Activated naive CD8-positive, alpha-beta T cell treated with anti-CD3 and anti-CD28 coated beads for 36 hours (primary cell): ENCODE measurements at regions not wholly inside any gene's neighbourhood (a gene's known extent, or its start where the extent isn't known, plus 50 kb on each side); places are given as distances from the start of the nearest gene placed in this dataset.

Source experiments
- DNase-seq: peaks from one replicate; pipeline ENCODE4 v3.0.0; 2021
- H3K27ac Mint-ChIP-seq: one replicate; pipeline ENCODE4 v1.8.0; 2022; ENCODE audit warnings: mild to moderate bottlenecking, moderate library complexity, mixed read lengths
- H3K27me3 Mint-ChIP-seq: one replicate; pipeline ENCODE4 v1.8.0; 2022; ENCODE audit warnings: mild to moderate bottlenecking, mixed read lengths
- H3K36me3 Mint-ChIP-seq: one replicate; pipeline ENCODE4 v1.8.0; 2021; ENCODE audit warnings: mild to moderate bottlenecking, mixed read lengths
- H3K4me1 Mint-ChIP-seq: one replicate; pipeline ENCODE4 v1.8.0; 2021; ENCODE audit warnings: mixed read lengths
- H3K4me3 Mint-ChIP-seq: one replicate; pipeline ENCODE4 v1.8.0; 2022; ENCODE audit warnings: mild to moderate bottlenecking, moderate library complexity, mixed read lengths
- H3K9me3 Mint-ChIP-seq: one replicate; pipeline ENCODE4 v1.8.0; 2022; ENCODE audit warnings: mixed read lengths

DNA sequence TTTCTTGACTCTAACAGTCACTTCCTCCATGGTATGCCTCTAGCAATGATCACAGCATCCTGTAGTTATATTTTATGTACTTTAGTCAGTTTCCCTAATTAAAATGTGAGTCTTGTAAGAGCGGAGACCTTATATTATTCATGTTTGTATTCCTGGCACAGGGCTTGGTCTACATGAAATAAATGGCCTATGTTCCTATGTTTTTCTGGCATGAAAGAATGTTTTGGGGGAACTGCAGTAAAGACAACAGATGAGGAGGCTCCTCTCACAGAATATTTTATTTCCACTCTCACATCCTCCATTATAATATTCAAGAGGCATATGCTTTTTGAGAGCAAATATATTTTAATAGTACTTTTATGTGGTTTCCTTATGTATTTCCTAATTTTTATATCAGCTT lies 429.8 kb upstream of the PDE3A start:
- H3K27ac Mint-ChIP-seq, result no peak overlapping the region
- H3K4me1 Mint-ChIP-seq, result no peaks in the 10 kb centered on the region

GRCh38 chr12:19940267-19940666 lies 428.1 kb upstream of the PDE3A start:
- no peak overlapping the region for H3K4me3 Mint-ChIP-seq
- H3K36me3 Mint-ChIP-seq, result no peaks in the 10 kb centered on the region
- no peaks in the 10 kb centered on the region for H3K27me3 Mint-ChIP-seq
- no peaks in the 10 kb centered on the region for H3K9me3 Mint-ChIP-seq
- DNase-seq, result no peak
- H3K4me1 Mint-ChIP-seq, result no peaks in the 10 kb centered on the region
- H3K27ac Mint-ChIP-seq, result no peak overlapping the region

More for the DNA sequence above, 429.8 kb upstream of the PDE3A start:
- Mint-ChIP-seq H3K27me3 (no peaks in the 10 kb centered on the region), H3K9me3 (no peaks in the 10 kb centered on the region), H3K4me3 (no peak overlapping the region), H3K36me3 (no peaks in the 10 kb centered on the region)
- DNase-seq, result no peak

GRCh38 chr12:19941096-19941495 lies 427.2 kb upstream of the PDE3A start:
- no peak overlapping the region for H3K4me3 Mint-ChIP-seq
- H3K27me3 Mint-ChIP-seq, result no peaks in the 10 kb centered on the region
- H3K27ac Mint-ChIP-seq, result no peak overlapping the region
- no peaks in the 10 kb centered on the region for H3K36me3 Mint-ChIP-seq
- no peaks in the 10 kb centered on the region for H3K4me1 Mint-ChIP-seq
- DNase-seq, result no peak
- no peaks in the 10 kb centered on the region for H3K9me3 Mint-ChIP-seq

- Mint-ChIP-seq H3K27me3 (no peaks in the 10 kb centered on the region), H3K27ac (no peak overlapping the region), H3K9me3 (peaks cover 8% of the 10 kb centered on the region), H3K36me3 (no peaks in the 10 kb centered on the region), H3K4me3 (no peak overlapping the region), H3K4me1 (no peaks in the 10 kb centered on the region)
- DNase-seq, result no peak
Measured at GRCh38 chr12:19945559-19946435, 422.5 kb upstream of the PDE3A start.

- Mint-ChIP-seq H3K9me3 (peaks cover 8% of the 10 kb centered on the region), H3K4me3 (no peak overlapping the region), H3K27me3 (no peaks in the 10 kb centered on the region), H3K36me3 (no peaks in the 10 kb centered on the region), H3K4me1 (no peaks in the 10 kb centered on the region), H3K27ac (no peak overlapping the region)
- no peak for DNase-seq
Measured at GRCh38 chr12:19946550-19946949, 421.8 kb upstream of the PDE3A start.

- Mint-ChIP-seq H3K4me3 (no peak overlapping the region), H3K27me3 (no peaks in the 10 kb centered on the region), H3K4me1 (no peaks in the 10 kb centered on the region), H3K27ac (no peak overlapping the region), H3K9me3 (peaks cover 8% of the 10 kb centered on the region), H3K36me3 (no peaks in the 10 kb centered on the region)
- no peak for DNase-seq
Measured at GRCh38 chr12:19947344-19947743, 421.0 kb upstream of the PDE3A start.

DNA sequence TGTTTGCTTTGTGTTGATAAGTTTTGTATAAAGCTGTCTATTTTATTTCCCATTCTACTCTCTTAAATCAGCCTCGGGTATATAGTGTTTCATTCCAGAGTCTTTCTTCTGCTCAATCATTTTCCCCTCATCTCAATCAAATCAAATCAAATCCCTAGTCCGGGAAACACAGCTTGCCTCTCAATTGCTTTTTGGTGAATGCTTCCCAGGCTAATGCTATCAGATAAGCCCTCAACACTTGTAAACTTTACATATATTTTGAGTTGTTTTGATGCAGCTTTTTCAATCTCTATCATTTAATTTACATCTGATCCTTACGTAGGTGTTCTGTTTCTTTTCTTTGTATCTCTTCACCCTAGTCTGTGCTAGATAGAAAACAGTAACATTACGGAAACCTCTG lies 416.7 kb upstream of the PDE3A start:
- DNase-seq, result no peak
- peaks cover 8% of the 10 kb centered on the region for H3K9me3 Mint-ChIP-seq
- no peaks in the 10 kb centered on the region for H3K27me3 Mint-ChIP-seq
- H3K4me1 Mint-ChIP-seq, result no peaks in the 10 kb centered on the region
- no peak overlapping the region for H3K4me3 Mint-ChIP-seq
- no peak overlapping the region for H3K27ac Mint-ChIP-seq
- H3K36me3 Mint-ChIP-seq, result no peaks in the 10 kb centered on the region

GRCh38 chr12:19953734-19954133 lies 414.6 kb upstream of the PDE3A start:
- Mint-ChIP-seq H3K27ac (no peak overlapping the region), H3K4me1 (no peaks in the 10 kb centered on the region), H3K4me3 (no peak overlapping the region), H3K36me3 (no peaks in the 10 kb centered on the region), H3K9me3 (peaks cover 5% of the 10 kb centered on the region), H3K27me3 (no peaks in the 10 kb centered on the region)
- DNase-seq, result no peak

DNA sequence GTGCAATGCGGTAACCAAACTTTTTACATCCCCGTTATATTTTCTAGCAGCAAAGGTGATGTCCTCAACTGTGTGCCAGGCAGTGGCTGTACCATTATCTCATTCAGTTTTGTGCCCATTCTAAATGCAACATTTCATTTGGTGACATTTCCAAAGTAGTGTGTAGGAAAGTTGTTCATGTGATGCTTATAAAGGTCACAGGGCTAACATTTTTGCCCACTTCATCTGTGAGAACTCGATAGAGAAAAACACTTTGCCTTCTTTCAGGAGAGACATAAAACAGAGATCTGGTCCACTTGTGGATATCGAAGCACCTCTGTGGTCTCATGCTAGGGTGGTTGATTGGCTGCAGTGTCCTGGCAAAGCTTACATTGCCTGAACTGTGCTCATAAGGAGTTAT lies 414.2 kb upstream of the PDE3A start:
- DNase-seq, result no peak
- no peaks in the 10 kb centered on the region for H3K36me3 Mint-ChIP-seq
- H3K4me3 Mint-ChIP-seq, result no peak overlapping the region
- H3K9me3 Mint-ChIP-seq, result peaks cover 3% of the 10 kb centered on the region
- H3K4me1 Mint-ChIP-seq, result no peaks in the 10 kb centered on the region
- H3K27me3 Mint-ChIP-seq, result no peaks in the 10 kb centered on the region
- H3K27ac Mint-ChIP-seq, result no peak overlapping the region

GRCh38 chr12:19957308-19958125 lies 410.8 kb upstream of the PDE3A start:
- DNase-seq, result no peak
- Mint-ChIP-seq H3K27ac (no peak overlapping the region), H3K27me3 (no peaks in the 10 kb centered on the region), H3K9me3 (no peaks in the 10 kb centered on the region), H3K4me3 (no peak overlapping the region), H3K36me3 (no peaks in the 10 kb centered on the region), H3K4me1 (no peaks in the 10 kb centered on the region)

DNA sequence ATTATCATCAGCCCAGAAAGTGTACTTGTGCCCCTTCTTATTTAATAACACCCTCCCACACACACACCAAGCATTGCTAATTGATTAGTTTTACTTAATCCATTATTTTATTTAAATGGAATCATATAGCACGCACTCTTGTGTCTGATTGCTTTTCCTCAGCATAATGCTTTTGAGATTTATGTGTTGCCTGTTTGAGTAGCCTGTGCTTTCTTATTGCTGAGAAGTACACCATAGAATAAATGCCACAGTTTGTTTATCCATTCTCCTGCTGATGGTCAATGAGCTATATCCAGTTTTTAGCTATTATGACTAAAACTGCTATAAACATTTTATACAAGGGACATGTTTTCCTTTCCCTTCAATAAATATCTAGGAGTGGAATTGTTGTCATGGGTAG lies 409.9 kb upstream of the PDE3A start:
- Mint-ChIP-seq H3K4me1 (no peaks in the 10 kb centered on the region), H3K27me3 (no peaks in the 10 kb centered on the region), H3K36me3 (no peaks in the 10 kb centered on the region), H3K9me3 (no peaks in the 10 kb centered on the region), H3K27ac (no peak overlapping the region), H3K4me3 (no peak overlapping the region)
- no peak for DNase-seq

DNA sequence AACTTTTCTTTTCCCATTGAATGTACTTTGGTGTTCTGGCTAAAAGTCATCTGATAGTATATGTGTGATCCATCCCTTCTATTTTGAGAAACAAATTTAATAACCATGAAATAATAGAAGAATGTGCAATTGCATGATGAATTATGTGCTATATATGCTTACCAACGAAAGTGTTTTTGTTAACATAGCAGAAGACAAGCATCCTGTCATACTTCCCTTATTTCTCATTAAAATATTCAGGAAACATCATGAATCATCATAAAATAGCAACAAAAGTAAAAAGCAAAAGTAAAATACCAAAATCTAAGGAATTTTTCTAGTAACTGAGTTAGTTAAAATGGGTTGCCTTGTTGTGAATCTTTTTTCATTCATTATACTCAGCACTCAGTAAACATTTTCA lies 409.0 kb upstream of the PDE3A start:
- Mint-ChIP-seq H3K27me3 (no peaks in the 10 kb centered on the region), H3K27ac (no peak overlapping the region), H3K4me1 (no peaks in the 10 kb centered on the region), H3K4me3 (no peak overlapping the region), H3K36me3 (no peaks in the 10 kb centered on the region), H3K9me3 (no peaks in the 10 kb centered on the region)
- no peak for DNase-seq

DNA sequence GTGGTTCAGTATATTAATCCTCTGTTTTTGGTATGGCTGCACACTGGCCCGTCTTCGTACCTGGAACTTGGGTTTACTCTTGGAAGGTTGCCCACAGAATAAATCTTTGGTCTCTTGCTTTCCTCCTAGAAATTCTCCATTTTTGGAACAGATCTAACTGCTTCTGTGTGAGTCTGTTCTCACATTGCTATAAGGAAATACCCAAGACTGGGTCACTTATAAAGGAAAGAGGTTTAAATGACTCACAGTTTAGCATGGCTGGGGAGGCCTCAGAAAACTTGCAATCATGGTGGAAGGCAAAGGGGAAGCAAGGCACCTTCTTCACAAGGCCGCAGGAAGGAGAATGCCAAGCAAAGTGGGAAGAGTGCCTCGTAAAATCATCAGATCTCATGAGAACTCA lies 407.8 kb upstream of the PDE3A start:
- Mint-ChIP-seq H3K36me3 (no peaks in the 10 kb centered on the region), H3K4me3 (no peak overlapping the region), H3K27ac (no peak overlapping the region), H3K4me1 (no peaks in the 10 kb centered on the region), H3K9me3 (no peaks in the 10 kb centered on the region), H3K27me3 (no peaks in the 10 kb centered on the region)
- DNase-seq, result no peak

GRCh38 chr12:19962192-19962591 lies 406.1 kb upstream of the PDE3A start:
- DNase-seq, result no peak
- Mint-ChIP-seq H3K27me3 (no peaks in the 10 kb centered on the region), H3K4me3 (no peak overlapping the region), H3K27ac (no peak overlapping the region), H3K36me3 (no peaks in the 10 kb centered on the region), H3K9me3 (no peaks in the 10 kb centered on the region), H3K4me1 (no peaks in the 10 kb centered on the region)

GRCh38 chr12:19963972-19964371 lies 404.4 kb upstream of the PDE3A start:
- no peaks in the 10 kb centered on the region for H3K27me3 Mint-ChIP-seq
- DNase-seq, result no peak
- H3K9me3 Mint-ChIP-seq, result no peaks in the 10 kb centered on the region
- H3K27ac Mint-ChIP-seq, result no peak overlapping the region
- no peaks in the 10 kb centered on the region for H3K4me1 Mint-ChIP-seq
- H3K4me3 Mint-ChIP-seq, result no peak overlapping the region
- H3K36me3 Mint-ChIP-seq, result no peaks in the 10 kb centered on the region

GRCh38 chr12:19964549-19964948 lies 403.8 kb upstream of the PDE3A start:
- no peak overlapping the region for H3K4me3 Mint-ChIP-seq
- no peaks in the 10 kb centered on the region for H3K36me3 Mint-ChIP-seq
- no peaks in the 10 kb centered on the region for H3K9me3 Mint-ChIP-seq
- H3K4me1 Mint-ChIP-seq, result no peaks in the 10 kb centered on the region
- H3K27ac Mint-ChIP-seq, result no peak overlapping the region
- H3K27me3 Mint-ChIP-seq, result peaks cover 2% of the 10 kb centered on the region
- DNase-seq, result no peak
